Neural crest cell (in vitro differentiated cells): ENCODE measurements at regions not wholly inside any gene's neighbourhood (a gene's known extent, or its start where the extent isn't known, plus 50 kb on each side); places are given as distances from the start of the nearest gene placed in this dataset.
"Not testable (repeated sequence)": the region's sequence is repeated elsewhere in the genome, so short reads cannot be mapped to it uniquely, and the experiment has no call there.

Experiments used
- DNase-seq: peaks from one replicate; pipeline ENCODE4 v3.0.0; 2021; ENCODE audit warnings: low read depth, mixed read lengths, low spot score
- H3K27ac Mint-ChIP-seq: one replicate; pipeline ENCODE4 v1.8.0; 2021; ENCODE audit warnings: mild to moderate bottlenecking, mixed read lengths; ENCODE audit not compliant: unreplicated experiment
- H3K27me3 Mint-ChIP-seq: 2 replicates; pipeline ENCODE4 v1.8.0; 2021; ENCODE audit warnings: low read depth, mild to moderate bottlenecking, mixed read lengths
- H3K36me3 Mint-ChIP-seq: 2 replicates; pipeline ENCODE4 v1.8.0; 2021; ENCODE audit warnings: low read depth, mild to moderate bottlenecking, mixed read lengths
- H3K4me1 Mint-ChIP-seq: 2 replicates; pipeline ENCODE4 v1.8.0; 2021; ENCODE audit warnings: mixed read lengths
- H3K4me3 Mint-ChIP-seq: one replicate; pipeline ENCODE4 v1.8.0; 2021; ENCODE audit warnings: mild to moderate bottlenecking, mixed read lengths
- H3K9me3 Mint-ChIP-seq: 2 replicates; pipeline ENCODE4 v1.8.0; 2021; ENCODE audit warnings: mixed read lengths
- CTCF ChIP-seq: fragments of 200-600 bp; sonication (generic); conservative IDR thresholded peaks from 2 replicates; pipeline ENCODE4 v1.5.0; 2021; ENCODE audit warnings: antibody characterized with exemption, mild to moderate bottlenecking

GRCh38 chr4:31259119-31259518 is 539.0 kb downstream of the PCDH7 start:
- Mint-ChIP-seq H3K36me3 (no peaks in the 10 kb centered on the region), H3K4me1 (no peaks in the 10 kb centered on the region), H3K27ac (no peak overlapping the region), H3K4me3 (no peak overlapping the region), H3K27me3 (no peaks in the 10 kb centered on the region), H3K9me3 (peaks cover 7% of the 10 kb centered on the region)
- no peak for DNase-seq
- no peak for TF ChIP-seq CTCF

- Mint-ChIP-seq H3K9me3 (peaks cover 7% of the 10 kb centered on the region), H3K4me3 (no peak overlapping the region), H3K36me3 (no peaks in the 10 kb centered on the region), H3K27ac (no peak overlapping the region), H3K4me1 (no peaks in the 10 kb centered on the region), H3K27me3 (no peaks in the 10 kb centered on the region)
- no peak for TF ChIP-seq CTCF
- no peak for DNase-seq
Observed at GRCh38 chr4:31261632-31262031, 541.5 kb downstream of the PCDH7 start.

GRCh38 chr4:31266094-31266493 is 545.9 kb downstream of the PCDH7 start:
- not testable (repeated sequence) for H3K27ac Mint-ChIP-seq, H3K4me1 Mint-ChIP-seq, H3K27me3 Mint-ChIP-seq, H3K9me3 Mint-ChIP-seq, H3K4me3 Mint-ChIP-seq, H3K36me3 Mint-ChIP-seq, DNase-seq

GRCh38 chr4:31272331-31273061 is 552.3 kb downstream of the PCDH7 start:
- H3K4me3 Mint-ChIP-seq, result no peak overlapping the region
- H3K36me3 Mint-ChIP-seq, result no peaks in the 10 kb centered on the region
- TF ChIP-seq CTCF, result no peak
- no peak overlapping the region for H3K27ac Mint-ChIP-seq
- DNase-seq, result no peak
- H3K9me3 Mint-ChIP-seq, result no peaks in the 10 kb centered on the region
- no peaks in the 10 kb centered on the region for H3K4me1 Mint-ChIP-seq
- H3K27me3 Mint-ChIP-seq, result no peaks in the 10 kb centered on the region

GRCh38 chr4:31275906-31276305 is 555.7 kb downstream of the PCDH7 start:
- Mint-ChIP-seq H3K27ac (no peak overlapping the region), H3K4me3 (no peak overlapping the region), H3K9me3 (no peaks in the 10 kb centered on the region), H3K27me3 (no peaks in the 10 kb centered on the region), H3K4me1 (no peaks in the 10 kb centered on the region), H3K36me3 (no peaks in the 10 kb centered on the region)
- DNase-seq, result no peak
- no peak for TF ChIP-seq CTCF

- H3K27ac Mint-ChIP-seq, result no peak overlapping the region
- no peak overlapping the region for H3K4me3 Mint-ChIP-seq
- H3K9me3 Mint-ChIP-seq, result peaks cover 10% of the 10 kb centered on the region
- H3K27me3 Mint-ChIP-seq, result no peaks in the 10 kb centered on the region
- DNase-seq, result no peak
- no peak for TF ChIP-seq CTCF
- no peaks in the 10 kb centered on the region for H3K4me1 Mint-ChIP-seq
- H3K36me3 Mint-ChIP-seq, result no peaks in the 10 kb centered on the region
Observed at GRCh38 chr4:31283679-31284078, 563.5 kb downstream of the PCDH7 start.
